Stimulated activated naive B cell treated with anti-CD40 and anti-IgM and Interleukin-4, amounts not matched to agents 10 μg/mL and 1 μg/mL and 100 μg/mL, for 72 hours (primary cell): ENCODE measurements at regions not wholly inside any gene's neighbourhood (a gene's known extent, or its start where the extent isn't known, plus 50 kb on each side); places are given as distances from the start of the nearest gene placed in this dataset.
"Not testable (repeated sequence)": the region's sequence is repeated elsewhere in the genome, so short reads cannot be mapped to it uniquely, and the experiment has no call there.

ENCODE experiments used
- ATAC-seq, 2 donors: fragments of 150-1000 bp; cut with Tn5 transposase; replicated peaks; 2 replicates each; pipeline ENCODE4 v1.10.0; 2021; ENCODE audit warnings: moderate library complexity in 1 of 2
- DNase-seq: peaks from one replicate; pipeline ENCODE4 v3.0.0; 2021
- H3K27ac Mint-ChIP-seq: one replicate; pipeline ENCODE4 v1.8.0; 2022; ENCODE audit warnings: mild to moderate bottlenecking, mixed read lengths
- H3K27me3 Mint-ChIP-seq, 2 donors: one replicate each; pipeline ENCODE4 v1.8.0; 2022; ENCODE audit warnings: mixed read lengths in 2 of 2
- H3K36me3 Mint-ChIP-seq, 2 donors: one replicate each; pipeline ENCODE4 v1.8.0; 2022; ENCODE audit warnings: mixed read lengths in 2 of 2, mild to moderate bottlenecking in 1 of 2
- H3K4me1 Mint-ChIP-seq, 2 donors: one replicate each; pipeline ENCODE4 v1.8.0; 2022; ENCODE audit warnings: mixed read lengths in 2 of 2, mild to moderate bottlenecking in 1 of 2
- H3K4me3 Mint-ChIP-seq, 2 donors: one replicate each; pipeline ENCODE4 v1.8.0; 2022; ENCODE audit warnings: mild to moderate bottlenecking in 2 of 2, mixed read lengths in 2 of 2, moderate library complexity in 1 of 2
- H3K9me3 Mint-ChIP-seq, 2 donors: one replicate each; pipeline ENCODE4 v1.8.0; 2022; ENCODE audit warnings: mixed read lengths in 2 of 2, mild to moderate bottlenecking in 1 of 2

- Mint-ChIP-seq H3K27ac (no peak overlapping the region), H3K4me1 (no peaks in the 10 kb centered on the region), H3K27me3 (no peaks in the 10 kb centered on the region), H3K36me3 (no peaks in the 10 kb centered on the region), H3K4me3 (no peak overlapping the region), H3K9me3 (peaks cover 4 to 5% of the 10 kb centered on the region in 2 donors)
- DNase-seq: no peak
- ATAC-seq: no peak
Measured at GRCh38 chr14:97959251-97959650, 1162.1 kb downstream of the VRK1 start.

GRCh38 chr14:97960436-97960835 lies 1163.3 kb downstream of the VRK1 start:
- Mint-ChIP-seq H3K27me3 (no peaks in the 10 kb centered on the region), H3K36me3 (no peaks in the 10 kb centered on the region), H3K9me3 (peaks cover 4% of the 10 kb centered on the region in 2 donors), H3K27ac (no peak overlapping the region), H3K4me1 (no peaks in the 10 kb centered on the region), H3K4me3 (no peak overlapping the region)
- DNase-seq (no peak), ATAC-seq (no peak)

GRCh38 chr14:97970222-97970621 lies 1173.0 kb downstream of the VRK1 start:
- H3K27me3 Mint-ChIP-seq: peaks cover 0 to 4% of the 10 kb centered on the region in 2 donors
- no peak overlapping the region for H3K4me3 Mint-ChIP-seq
- ATAC-seq (no peak), DNase-seq (no peak)
- no peaks in the 10 kb centered on the region for H3K4me1 Mint-ChIP-seq
- no peaks in the 10 kb centered on the region for H3K36me3 Mint-ChIP-seq
- H3K9me3 Mint-ChIP-seq: peaks cover 0 to 1% of the 10 kb centered on the region in 2 donors
- H3K27ac Mint-ChIP-seq: no peak overlapping the region

- no peaks in the 10 kb centered on the region for H3K27me3 Mint-ChIP-seq
- H3K4me3 Mint-ChIP-seq: no peak overlapping the region
- H3K4me1 Mint-ChIP-seq: no peaks in the 10 kb centered on the region
- ATAC-seq: no peak
- no peaks in the 10 kb centered on the region for H3K36me3 Mint-ChIP-seq
- no peak overlapping the region for H3K27ac Mint-ChIP-seq
- peaks cover 1 to 5% of the 10 kb centered on the region in 2 donors for H3K9me3 Mint-ChIP-seq
- DNase-seq: no peak
Measured at GRCh38 chr14:97975216-97975615, 1178.0 kb downstream of the VRK1 start.

GRCh38 chr14:97975962-97976361 lies 1178.8 kb downstream of the VRK1 start:
- no peak overlapping the region for H3K4me3 Mint-ChIP-seq
- H3K36me3 Mint-ChIP-seq: no peaks in the 10 kb centered on the region
- H3K27ac Mint-ChIP-seq: no peak overlapping the region
- DNase-seq: no peak
- ATAC-seq: no peak
- no peaks in the 10 kb centered on the region for H3K27me3 Mint-ChIP-seq
- H3K9me3 Mint-ChIP-seq: peaks cover 0 to 5% of the 10 kb centered on the region in 2 donors
- H3K4me1 Mint-ChIP-seq: no peaks in the 10 kb centered on the region

- ATAC-seq (no peak), DNase-seq (no peak)
- H3K27me3 Mint-ChIP-seq: no peaks in the 10 kb centered on the region
- H3K4me1 Mint-ChIP-seq: no peaks in the 10 kb centered on the region
- no peaks in the 10 kb centered on the region for H3K36me3 Mint-ChIP-seq
- no peak overlapping the region for H3K27ac Mint-ChIP-seq
- no peak overlapping the region for H3K4me3 Mint-ChIP-seq
- peaks cover 0 to 5% of the 10 kb centered on the region in 2 donors for H3K9me3 Mint-ChIP-seq
Measured at GRCh38 chr14:97976861-97977260, 1179.7 kb downstream of the VRK1 start.

GRCh38 chr14:97977651-97978261 lies 1180.6 kb downstream of the VRK1 start:
- ATAC-seq: no peak
- peaks cover 3 to 5% of the 10 kb centered on the region in 2 donors for H3K9me3 Mint-ChIP-seq
- no peak for DNase-seq
- no peaks in the 10 kb centered on the region for H3K27me3 Mint-ChIP-seq
- H3K27ac Mint-ChIP-seq: no peak overlapping the region
- H3K4me3 Mint-ChIP-seq: no peak overlapping the region
- H3K36me3 Mint-ChIP-seq: no peaks in the 10 kb centered on the region
- H3K4me1 Mint-ChIP-seq: no peaks in the 10 kb centered on the region

- Mint-ChIP-seq H3K36me3 (no peaks in the 10 kb centered on the region), H3K4me1 (no peaks in the 10 kb centered on the region), H3K4me3 (no peak overlapping the region), H3K27me3 (no peaks in the 10 kb centered on the region), H3K9me3 (peaks cover 3 to 5% of the 10 kb centered on the region in 2 donors), H3K27ac (no peak overlapping the region)
- DNase-seq (no peak), ATAC-seq (no peak)
Measured at GRCh38 chr14:97978341-97978740, 1181.2 kb downstream of the VRK1 start.

- H3K27ac Mint-ChIP-seq: no peak overlapping the region
- no peaks in the 10 kb centered on the region for H3K27me3 Mint-ChIP-seq
- DNase-seq (no peak), ATAC-seq (no peak)
- H3K4me1 Mint-ChIP-seq: no peaks in the 10 kb centered on the region
- H3K36me3 Mint-ChIP-seq: no peaks in the 10 kb centered on the region
- H3K4me3 Mint-ChIP-seq: no peak overlapping the region
- H3K9me3 Mint-ChIP-seq: peaks cover 0 to 5% of the 10 kb centered on the region in 2 donors
Measured at GRCh38 chr14:97993508-97994019, 1196.4 kb downstream of the VRK1 start.

- Mint-ChIP-seq H3K4me1 (no peaks in the 10 kb centered on the region), H3K27me3 (no peaks in the 10 kb centered on the region), H3K27ac (no peak overlapping the region), H3K9me3 (peaks cover 0 to 5% of the 10 kb centered on the region in 2 donors), H3K4me3 (no peak overlapping the region), H3K36me3 (no peaks in the 10 kb centered on the region)
- ATAC-seq: no peak
- DNase-seq: no peak
Measured at GRCh38 chr14:97994020-97994531, 1196.9 kb downstream of the VRK1 start.

GRCh38 chr14:97995038-97995437 lies 1197.9 kb downstream of the VRK1 start:
- no peak for DNase-seq
- H3K4me3 Mint-ChIP-seq: no peak overlapping the region
- H3K4me1 Mint-ChIP-seq: no peaks in the 10 kb centered on the region
- ATAC-seq: no peak
- H3K36me3 Mint-ChIP-seq: no peaks in the 10 kb centered on the region
- H3K27me3 Mint-ChIP-seq: no peaks in the 10 kb centered on the region
- H3K27ac Mint-ChIP-seq: no peak overlapping the region
- H3K9me3 Mint-ChIP-seq: peaks cover 0 to 3% of the 10 kb centered on the region in 2 donors

GRCh38 chr14:97995531-97995930 lies 1198.3 kb downstream of the VRK1 start:
- Mint-ChIP-seq H3K27me3 (no peaks in the 10 kb centered on the region), H3K4me1 (no peaks in the 10 kb centered on the region), H3K36me3 (no peaks in the 10 kb centered on the region), H3K9me3 (peaks cover 0 to 2% of the 10 kb centered on the region in 2 donors), H3K27ac (no peak overlapping the region), H3K4me3 (no peak overlapping the region)
- DNase-seq (no peak), ATAC-seq (no peak)

- ATAC-seq: no peak
- Mint-ChIP-seq H3K4me3 (no peak overlapping the region), H3K4me1 (no peaks in the 10 kb centered on the region), H3K27ac (no peak overlapping the region), H3K27me3 (peaks cover 0 to 5% of the 10 kb centered on the region in 2 donors), H3K36me3 (peaks cover 0 to 2% of the 10 kb centered on the region in 2 donors), H3K9me3 (peaks cover 5 to 6% of the 10 kb centered on the region in 2 donors)
- no peak for DNase-seq
Measured at GRCh38 chr14:98006008-98006407, 1208.8 kb downstream of the VRK1 start.

- ATAC-seq: no peak
- no peak for DNase-seq
- H3K36me3 Mint-ChIP-seq: peaks cover 0 to 2% of the 10 kb centered on the region in 2 donors
- H3K4me3 Mint-ChIP-seq: no peak overlapping the region
- H3K27ac Mint-ChIP-seq: no peak overlapping the region
- H3K4me1 Mint-ChIP-seq: no peaks in the 10 kb centered on the region
- peaks cover 0 to 2% of the 10 kb centered on the region in 2 donors for H3K9me3 Mint-ChIP-seq
- H3K27me3 Mint-ChIP-seq: no peaks in the 10 kb centered on the region
Measured at GRCh38 chr14:98008381-98009113, 1211.4 kb downstream of the VRK1 start.

- not testable (repeated sequence) for H3K4me3 Mint-ChIP-seq
Measured at GRCh38 chr14:98009177-98009576, 1212.0 kb downstream of the VRK1 start.

More at GRCh38 chr14:98009177-98009576, 1212.0 kb downstream of the VRK1 start:
- H3K9me3 Mint-ChIP-seq, H3K4me1 Mint-ChIP-seq, H3K27me3 Mint-ChIP-seq, DNase-seq, H3K36me3 Mint-ChIP-seq, ATAC-seq, H3K27ac Mint-ChIP-seq: not testable (repeated sequence)
